ENCODE measurements at regions not wholly inside any gene's neighbourhood (a gene's known extent, or its start where the extent isn't known, plus 50 kb on each side); places are given as distances from the start of the nearest gene placed in this dataset.

GRCh38 chr1:73310797-73311381 is 887.1 kb downstream of the LRRIQ3 start:
- DNase-seq (ENCODE audit: low read depth in 1 of 2, low spot score in 1 of 2) (no peak), FAIRE-seq (no peak), ATAC-seq (no peak)
- no peak overlapping the region for H3K4me2 ChIP-seq
- TF ChIP-seq PHF8 (IDR thresholded peaks at IDR 0.05; ENCODE audit: borderline replicate concordance, low read depth): no peak
- TF ChIP-seq KDM1A (IDR thresholded peaks at IDR 0.05; ENCODE audit: low read depth): no peak
- no peak for TF ChIP-seq RCOR1 (IDR thresholded peaks at IDR 0.05; ENCODE audit: low read depth, low read length)
- TF ChIP-seq FOXS1 (CRISPR knock-in tag; IDR thresholded peaks at IDR 0.05): no peak
- no peak for TF ChIP-seq MYC (IDR thresholded peaks at IDR 0.05; ENCODE audit: borderline replicate concordance, low read length)
- TF ChIP-seq ESRRA (IDR thresholded peaks at IDR 0.05; ENCODE audit: borderline replicate concordance, low read length): no peak
- no peak for TF ChIP-seq ZSCAN20 (CRISPR knock-in tag; IDR thresholded peaks at IDR 0.05)
- no peak for TF ChIP-seq E2F6 (IDR thresholded peaks at IDR 0.05; ENCODE audit: borderline replicate concordance, low read depth)
- TF ChIP-seq TP53 (CRISPR knock-in tag; IDR thresholded peaks at IDR 0.05): no peak
- TF ChIP-seq NFE2L2 (conservative IDR thresholded peaks at IDR 0.05; ENCODE audit: low read length): no peak
- WGBS (ENCODE audit: missing lambda C conversion rate): 7% methylated on average over 4 of the region's 4 CpGs
- no peaks in the 10 kb centered on the region for H3K9me3 ChIP-seq
- H3K4me3 ChIP-seq: no peak overlapping the region
- POLR2A ChIA-PET: no interaction called here
- CTCF ChIA-PET: no interaction called here
- no peaks in the 10 kb centered on the region for H3K4me1 ChIP-seq
- H3K27ac ChIP-seq: no peak overlapping the region

GRCh38 chr1:73306899-73307555 is 890.9 kb downstream of the LRRIQ3 start:
- WGBS (ENCODE audit: missing lambda C conversion rate): 23% methylated on average over 2 of the region's 2 CpGs
- ATAC-seq: no peak
- TF ChIP-seq, protein P1, sequence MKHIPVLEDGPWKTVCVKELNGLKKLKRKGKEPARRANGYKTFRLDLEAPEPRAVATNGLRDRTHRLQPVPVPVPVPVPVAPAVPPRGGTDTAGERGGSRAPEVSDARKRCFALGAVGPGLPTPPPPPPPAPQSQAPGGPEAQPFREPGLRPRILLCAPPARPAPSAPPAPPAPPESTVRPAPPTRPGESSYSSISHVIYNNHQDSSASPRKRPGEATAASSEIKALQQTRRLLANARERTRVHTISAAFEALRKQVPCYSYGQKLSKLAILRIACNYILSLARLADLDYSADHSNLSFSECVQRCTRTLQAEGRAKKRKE (CRISPR knock-in tag; IDR thresholded peaks at IDR 0.05; ENCODE audit: low read depth): no peak
- TF ChIP-seq ESRRA (IDR thresholded peaks at IDR 0.05; ENCODE audit: borderline replicate concordance, low read length) (no peak), EHF (CRISPR knock-in tag; IDR thresholded peaks at IDR 0.05) (no peak), SMC3 (IDR thresholded peaks at IDR 0.05) (no peak), ZNF302 (CRISPR knock-in tag; IDR thresholded peaks at IDR 0.05) (no peak), NR3C1 (IDR thresholded peaks at IDR 0.05) (no peak), RNF2 (IDR thresholded peaks at IDR 0.05; ENCODE audit: borderline replicate concordance, low read depth) (no peak), ZSCAN20 (CRISPR knock-in tag; IDR thresholded peaks at IDR 0.05) (no peak), ZFP36 (IDR thresholded peaks at IDR 0.05; ENCODE audit: borderline replicate concordance, partially characterized antibody) (no peak), SREBF2 (IDR thresholded peaks at IDR 0.05) (no peak), GATA3 (IDR thresholded peaks at IDR 0.05; ENCODE audit: borderline replicate concordance) (no peak), CBX2 (IDR thresholded peaks at IDR 0.05; ENCODE audit: borderline replicate concordance, low read depth) (no peak)
- TF ChIP-seq, protein P2, sequence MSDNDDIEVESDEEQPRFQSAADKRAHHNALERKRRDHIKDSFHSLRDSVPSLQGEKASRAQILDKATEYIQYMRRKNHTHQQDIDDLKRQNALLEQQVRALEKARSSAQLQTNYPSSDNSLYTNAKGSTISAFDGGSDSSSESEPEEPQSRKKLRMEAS (IDR thresholded peaks at IDR 0.05): no peak
- TF ChIP-seq, protein P3, sequence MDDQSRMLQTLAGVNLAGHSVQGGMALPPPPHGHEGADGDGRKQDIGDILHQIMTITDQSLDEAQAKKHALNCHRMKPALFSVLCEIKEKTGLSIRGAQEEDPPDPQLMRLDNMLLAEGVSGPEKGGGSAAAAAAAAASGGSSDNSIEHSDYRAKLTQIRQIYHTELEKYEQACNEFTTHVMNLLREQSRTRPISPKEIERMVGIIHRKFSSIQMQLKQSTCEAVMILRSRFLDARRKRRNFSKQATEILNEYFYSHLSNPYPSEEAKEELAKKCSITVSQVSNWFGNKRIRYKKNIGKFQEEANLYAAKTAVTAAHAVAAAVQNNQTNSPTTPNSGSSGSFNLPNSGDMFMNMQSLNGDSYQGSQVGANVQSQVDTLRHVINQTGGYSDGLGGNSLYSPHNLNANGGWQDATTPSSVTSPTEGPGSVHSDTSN (IDR thresholded peaks at IDR 0.05): no peak
- TF ChIP-seq, protein P4, sequence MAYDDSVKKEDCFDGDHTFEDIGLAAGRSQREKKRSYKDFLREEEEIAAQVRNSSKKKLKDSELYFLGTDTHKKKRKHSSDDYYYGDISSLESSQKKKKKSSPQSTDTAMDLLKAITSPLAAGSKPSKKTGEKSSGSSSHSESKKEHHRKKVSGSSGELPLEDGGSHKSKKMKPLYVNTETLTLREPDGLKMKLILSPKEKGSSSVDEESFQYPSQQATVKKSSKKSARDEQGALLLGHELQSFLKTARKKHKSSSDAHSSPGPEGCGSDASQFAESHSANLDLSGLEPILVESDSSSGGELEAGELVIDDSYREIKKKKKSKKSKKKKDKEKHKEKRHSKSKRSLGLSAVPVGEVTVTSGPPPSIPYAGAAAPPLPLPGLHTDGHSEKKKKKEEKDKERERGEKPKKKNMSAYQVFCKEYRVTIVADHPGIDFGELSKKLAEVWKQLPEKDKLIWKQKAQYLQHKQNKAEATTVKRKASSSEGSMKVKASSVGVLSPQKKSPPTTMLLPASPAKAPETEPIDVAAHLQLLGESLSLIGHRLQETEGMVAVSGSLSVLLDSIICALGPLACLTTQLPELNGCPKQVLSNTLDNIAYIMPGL (CRISPR knock-in tag; IDR thresholded peaks at IDR 0.05; ENCODE audit: borderline replicate concordance): no peak
- TF ChIP-seq, protein P5, sequence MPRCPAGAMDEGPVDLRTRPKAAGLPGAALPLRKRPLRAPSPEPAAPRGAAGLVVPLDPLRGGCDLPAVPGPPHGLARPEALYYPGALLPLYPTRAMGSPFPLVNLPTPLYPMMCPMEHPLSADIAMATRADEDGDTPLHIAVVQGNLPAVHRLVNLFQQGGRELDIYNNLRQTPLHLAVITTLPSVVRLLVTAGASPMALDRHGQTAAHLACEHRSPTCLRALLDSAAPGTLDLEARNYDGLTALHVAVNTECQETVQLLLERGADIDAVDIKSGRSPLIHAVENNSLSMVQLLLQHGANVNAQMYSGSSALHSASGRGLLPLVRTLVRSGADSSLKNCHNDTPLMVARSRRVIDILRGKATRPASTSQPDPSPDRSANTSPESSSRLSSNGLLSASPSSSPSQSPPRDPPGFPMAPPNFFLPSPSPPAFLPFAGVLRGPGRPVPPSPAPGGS (IDR thresholded peaks at IDR 0.05): no peak
- TF ChIP-seq, protein P6, sequence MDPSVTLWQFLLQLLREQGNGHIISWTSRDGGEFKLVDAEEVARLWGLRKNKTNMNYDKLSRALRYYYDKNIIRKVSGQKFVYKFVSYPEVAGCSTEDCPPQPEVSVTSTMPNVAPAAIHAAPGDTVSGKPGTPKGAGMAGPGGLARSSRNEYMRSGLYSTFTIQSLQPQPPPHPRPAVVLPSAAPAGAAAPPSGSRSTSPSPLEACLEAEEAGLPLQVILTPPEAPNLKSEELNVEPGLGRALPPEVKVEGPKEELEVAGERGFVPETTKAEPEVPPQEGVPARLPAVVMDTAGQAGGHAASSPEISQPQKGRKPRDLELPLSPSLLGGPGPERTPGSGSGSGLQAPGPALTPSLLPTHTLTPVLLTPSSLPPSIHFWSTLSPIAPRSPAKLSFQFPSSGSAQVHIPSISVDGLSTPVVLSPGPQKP (IDR thresholded peaks at IDR 0.05; ENCODE audit: low read depth, low read length): no peak
- CTCF ChIA-PET: no interaction called here
- no peak overlapping the region for H3K4me3 ChIP-seq
- H3K4me1 ChIP-seq: no peaks in the 10 kb centered on the region
- H3K9me3 ChIP-seq: no peaks in the 10 kb centered on the region
- H3K4me2 ChIP-seq: no peak overlapping the region
- no peak overlapping the region for H3K27ac ChIP-seq
- no peak for DNase-seq (ENCODE audit: low read depth in 1 of 2, low spot score in 1 of 2)
- POLR2A ChIA-PET: no interaction called here
- FAIRE-seq: no peak
